HG03103 (cell line): ENCODE measurements at regions not wholly inside any gene's neighbourhood (a gene's known extent, or its start where the extent isn't known, plus 50 kb on each side); places are given as distances from the start of the nearest gene placed in this dataset.
"Not testable (repeated sequence)": the region's sequence is repeated elsewhere in the genome, so short reads cannot be mapped to it uniquely, and the experiment has no call there.

ENCODE experiments used
- ATAC-seq: cut with Tn5 transposase; IDR thresholded peaks from one replicate; pipeline ENCODE4 v1.9.1; 2021; ENCODE audit warnings: low read depth; ENCODE audit not compliant: unreplicated experiment

DNA sequence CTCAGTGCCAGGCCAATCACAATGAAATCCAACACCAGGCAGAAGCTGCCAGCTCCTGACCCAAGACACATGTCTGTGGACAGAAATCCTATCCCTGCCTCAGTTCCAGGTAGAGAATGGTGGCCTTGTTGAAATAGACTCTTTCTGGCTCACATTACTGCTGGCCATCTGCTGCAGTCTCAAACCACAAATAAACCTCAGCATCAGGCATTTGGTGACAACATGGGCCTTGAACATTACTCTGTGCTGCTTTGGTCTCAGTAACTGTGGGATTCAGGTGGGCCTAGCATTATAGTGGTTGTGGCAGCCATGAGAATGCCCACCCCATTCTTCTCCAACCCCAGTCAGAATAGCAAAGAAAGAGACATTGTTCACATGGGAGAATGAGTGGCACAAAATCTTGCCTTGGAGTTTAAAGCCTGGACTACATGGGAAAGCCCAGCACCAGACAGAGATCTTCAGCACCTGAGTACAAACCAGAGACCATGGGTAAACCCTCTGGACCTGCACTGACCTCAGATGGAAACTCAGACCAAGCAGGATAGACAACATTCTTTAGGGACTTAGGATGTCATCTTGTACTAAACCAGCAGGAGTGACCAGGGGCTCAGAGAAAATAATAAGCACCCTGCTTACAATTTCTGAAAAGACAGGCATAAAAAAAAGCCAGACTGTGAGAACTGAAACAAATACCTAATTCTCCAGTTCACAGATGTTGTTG, 50.4 kb upstream of the TRAM1L1 start:
- no peak for ATAC-seq

DNA sequence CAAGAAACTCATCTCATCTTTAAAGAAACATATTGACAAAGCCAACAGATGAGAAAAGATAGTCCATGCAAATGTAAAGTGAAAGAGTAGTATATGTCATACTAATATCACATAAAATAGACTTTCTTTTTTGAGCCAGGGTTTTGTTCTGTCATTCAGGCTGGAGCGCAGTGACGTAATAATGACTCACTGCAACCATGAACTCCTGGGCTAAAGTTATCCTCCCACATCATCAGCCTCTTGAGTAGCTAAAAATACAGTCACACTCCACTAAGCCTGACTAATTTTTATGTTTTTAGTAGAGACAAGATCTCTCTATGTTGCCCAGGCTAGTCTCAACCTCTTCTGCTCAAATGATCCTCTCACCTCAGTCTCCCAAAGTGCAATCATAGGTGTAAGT, 51.8 kb upstream of the TRAM1L1 start:
- no peak for ATAC-seq

DNA sequence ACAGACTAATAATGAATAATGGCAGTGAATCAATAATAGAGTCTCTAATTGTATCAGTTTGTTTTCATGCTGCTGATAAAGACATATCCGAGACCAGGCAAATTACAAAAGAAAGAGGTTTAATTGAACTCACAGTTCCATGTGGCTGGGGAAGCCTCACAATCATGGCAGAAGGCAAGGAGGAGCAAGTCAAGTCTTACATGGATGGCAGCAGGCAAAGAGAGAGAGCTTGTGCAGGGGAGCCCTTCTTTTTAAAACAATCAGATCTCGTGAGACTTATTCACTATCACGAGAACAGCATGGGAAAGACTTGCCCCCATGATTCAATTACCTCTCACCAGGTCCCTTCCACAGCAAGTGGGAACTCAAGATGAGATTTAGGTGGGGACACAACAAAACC, 53.4 kb upstream of the TRAM1L1 start:
- not testable (repeated sequence) for ATAC-seq

DNA sequence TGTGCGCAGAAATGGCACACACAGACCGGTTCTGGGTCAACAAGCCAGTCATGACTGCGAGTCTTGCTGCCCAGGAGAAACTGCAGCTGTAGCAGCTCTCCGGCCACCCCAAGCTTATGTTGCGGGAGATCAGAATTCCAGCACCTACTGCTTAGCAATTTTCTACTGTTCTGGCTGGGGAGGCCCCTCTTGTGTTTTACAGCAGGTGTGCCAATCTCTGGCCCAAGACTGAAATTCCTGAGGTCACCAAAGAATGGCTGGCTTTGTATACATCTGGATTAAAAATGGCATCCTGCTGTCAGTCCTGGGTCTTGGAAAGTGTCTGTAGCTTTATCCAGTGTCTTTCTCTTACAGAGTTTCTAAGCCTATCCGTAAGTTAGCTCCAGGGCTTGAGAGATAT, 68.9 kb upstream of the TRAM1L1 start:
- no peak for ATAC-seq

DNA sequence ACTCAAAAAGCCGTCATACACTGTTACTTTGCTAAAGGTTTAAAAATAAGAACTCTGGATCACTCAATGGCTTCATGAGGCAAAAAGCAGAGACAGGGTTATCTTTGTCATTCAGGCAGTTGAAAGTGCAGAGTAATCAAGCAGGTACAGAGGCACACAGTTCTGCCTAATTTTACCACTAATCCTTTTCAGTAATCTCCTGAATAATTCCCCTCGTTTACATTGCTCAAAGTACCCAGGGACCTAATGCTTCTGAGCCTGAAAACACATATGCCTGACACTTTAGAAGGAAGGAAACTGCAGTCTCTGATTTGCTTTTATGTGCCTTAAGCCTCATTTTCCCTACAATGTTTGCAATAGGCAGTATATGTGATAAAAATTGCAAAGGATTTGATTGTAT, 71.4 kb upstream of the TRAM1L1 start:
- no peak for ATAC-seq

DNA sequence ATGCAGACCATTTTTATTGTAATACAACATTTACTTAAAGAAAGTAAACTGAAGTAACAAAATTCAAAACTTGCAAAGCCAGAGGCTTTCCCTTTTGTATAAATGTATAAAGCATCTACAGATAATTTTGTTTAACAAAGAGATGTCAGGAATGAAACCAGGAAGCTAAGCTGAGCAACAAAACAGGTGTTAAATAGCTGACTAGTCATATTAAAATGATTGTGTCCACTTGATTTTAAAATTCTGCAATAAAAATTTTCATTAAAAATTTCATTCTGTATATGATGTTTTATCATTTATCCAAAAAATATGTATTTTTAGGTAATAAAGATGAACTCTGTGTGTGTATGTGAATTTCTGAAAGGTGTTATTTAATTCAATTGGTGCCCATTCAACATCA, 72.0 kb upstream of the TRAM1L1 start:
- ATAC-seq: no peak

DNA sequence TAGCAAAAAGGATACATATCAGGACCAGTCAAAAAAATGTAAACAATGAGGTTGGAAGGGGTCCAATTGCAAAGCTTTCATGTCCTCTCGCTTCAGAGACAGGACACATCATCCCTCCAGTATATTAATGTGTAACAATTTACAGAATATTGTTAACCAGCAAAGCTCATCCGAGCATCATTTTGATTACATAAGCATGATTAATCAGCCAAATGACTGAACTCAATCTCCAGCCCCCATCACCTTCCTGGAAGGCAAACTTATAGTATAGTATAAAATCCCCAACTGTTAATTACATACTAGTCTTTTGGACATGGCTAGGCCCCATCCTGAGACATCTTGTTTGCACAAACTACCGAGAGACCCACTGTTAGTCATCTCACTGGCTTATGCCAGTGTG, 77.6 kb upstream of the TRAM1L1 start:
- ATAC-seq: no peak

DNA sequence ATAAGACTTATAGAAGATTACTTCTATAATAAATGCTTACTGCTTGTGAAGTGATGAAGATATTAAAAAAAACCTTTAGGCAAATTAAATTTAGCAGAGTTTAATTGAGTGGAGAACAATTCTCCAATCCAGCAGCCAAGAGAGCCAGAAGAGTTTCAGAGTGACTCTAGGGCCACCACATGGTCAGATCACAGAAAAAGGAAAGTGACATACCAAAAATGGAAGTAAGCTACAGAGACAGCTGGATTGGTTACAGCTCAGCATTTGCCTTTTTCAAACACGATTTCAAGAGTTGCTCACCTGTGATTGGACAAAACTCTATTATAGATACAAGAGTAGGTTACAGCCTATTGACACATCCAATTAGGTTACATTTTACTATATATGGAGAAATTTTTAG, 79.0 kb upstream of the TRAM1L1 start:
- no peak for ATAC-seq

DNA sequence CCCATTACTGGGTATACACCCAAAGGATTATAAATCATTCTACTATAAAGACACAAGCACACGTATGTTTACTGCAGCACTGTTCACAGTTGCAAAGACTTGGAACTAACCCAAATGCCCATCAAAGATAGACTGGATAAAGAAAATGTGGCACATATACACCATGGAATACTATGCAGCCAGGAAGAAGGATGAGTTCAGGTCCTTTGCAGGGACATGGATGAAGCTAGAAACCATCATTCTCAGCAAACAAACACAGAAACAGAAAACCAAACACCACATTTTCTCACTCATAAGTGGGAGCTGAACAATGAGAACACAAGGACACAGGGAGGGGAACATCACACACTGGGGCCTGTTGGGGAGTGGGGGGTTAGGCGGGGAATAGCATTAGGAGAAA, 90.0 kb upstream of the TRAM1L1 start:
- not testable (repeated sequence) for ATAC-seq

DNA sequence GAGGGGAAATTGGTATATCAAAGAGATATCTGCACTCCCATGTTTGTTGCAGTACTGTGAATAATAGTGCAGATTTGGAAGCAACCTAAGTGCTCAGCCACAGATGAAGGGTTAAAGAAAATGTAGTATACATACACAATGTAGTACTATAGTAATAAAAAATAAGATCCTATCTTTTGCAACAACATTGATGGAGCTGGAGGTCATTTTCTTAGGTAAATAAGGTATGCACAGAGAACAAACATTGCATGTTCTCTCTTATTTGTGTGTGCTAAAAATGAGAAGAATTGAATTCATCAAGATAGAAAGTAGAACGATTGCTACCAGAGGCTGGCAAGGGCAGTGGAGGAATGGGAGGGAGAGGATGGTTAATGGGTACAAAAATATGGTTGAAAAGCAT, 117.9 kb upstream of the TRAM1L1 start:
- ATAC-seq: no peak

DNA sequence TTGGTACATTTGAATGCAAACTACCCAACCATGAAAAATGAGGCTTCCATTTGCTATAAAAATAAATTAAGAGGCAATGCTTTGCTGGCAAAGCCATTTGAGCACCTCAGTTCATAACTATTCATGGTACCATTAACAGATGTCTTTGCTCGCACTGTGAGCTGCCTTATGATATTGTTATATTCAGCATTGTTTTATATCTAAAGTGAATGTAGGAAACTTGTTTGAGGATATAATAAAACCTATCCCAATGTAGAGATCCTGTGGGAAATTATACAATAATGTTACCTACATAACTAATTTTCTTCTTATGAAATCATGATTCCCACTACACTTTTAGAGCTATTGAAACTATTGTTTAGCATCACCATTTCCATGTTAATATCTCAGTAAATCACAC, 125.2 kb upstream of the TRAM1L1 start:
- ATAC-seq: no peak

DNA sequence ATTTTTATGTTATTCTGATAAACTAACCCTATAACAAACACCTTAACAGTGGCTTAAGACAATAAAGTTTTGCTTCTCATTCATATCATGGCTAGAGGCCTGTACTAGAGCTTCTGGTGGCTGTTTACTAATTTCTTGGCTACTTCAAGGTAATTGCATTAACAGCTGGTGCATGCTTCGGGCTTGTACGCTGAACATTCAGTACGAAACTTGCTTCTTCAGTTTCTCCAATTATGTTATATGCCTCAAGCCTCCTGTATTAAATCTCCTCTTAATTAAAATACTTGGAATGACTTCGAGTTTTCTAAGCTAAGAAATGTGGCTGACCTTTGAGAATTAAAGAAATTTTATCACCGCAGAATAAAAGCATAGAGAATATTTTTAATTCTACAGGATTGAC, 138.9 kb upstream of the TRAM1L1 start:
- no peak for ATAC-seq

DNA sequence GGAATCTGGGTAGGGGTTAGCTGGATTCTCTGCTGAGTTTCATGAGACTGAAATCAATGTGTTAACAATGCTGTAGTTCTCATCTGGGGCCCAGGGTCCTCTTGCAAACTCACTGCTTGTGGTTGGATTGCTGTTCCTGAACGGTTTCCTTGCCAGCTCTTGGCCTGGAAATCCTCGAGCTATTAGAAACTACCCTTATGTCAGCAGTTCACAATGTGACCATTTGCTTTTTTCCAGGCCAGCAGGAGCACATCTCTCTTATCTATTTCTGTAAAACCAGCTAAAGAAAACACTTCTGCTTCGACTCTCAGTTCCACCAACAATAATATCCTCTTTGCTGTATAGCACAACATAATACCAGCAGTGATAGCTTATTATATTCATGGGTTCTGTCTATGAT, 140.1 kb upstream of the TRAM1L1 start:
- ATAC-seq: no peak

DNA sequence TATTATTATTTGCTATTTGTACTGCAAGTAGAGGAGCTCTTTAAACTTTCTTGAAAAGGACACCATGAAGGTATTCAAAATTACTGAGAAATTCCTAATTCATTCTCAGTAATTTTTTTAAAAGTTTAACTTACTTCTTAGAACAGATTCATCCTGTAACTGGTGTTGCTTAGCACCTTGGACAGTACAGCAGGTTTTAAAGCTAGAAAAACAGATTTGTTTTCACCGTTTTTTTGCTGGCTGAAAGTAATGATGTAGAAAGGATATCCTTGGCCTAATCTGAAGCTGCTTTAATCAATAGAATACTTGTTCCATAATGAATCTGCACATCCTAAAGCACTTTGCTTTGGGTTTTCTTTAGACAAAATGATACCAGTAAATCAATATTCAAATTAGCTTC, 142.5 kb upstream of the TRAM1L1 start:
- no peak for ATAC-seq

DNA sequence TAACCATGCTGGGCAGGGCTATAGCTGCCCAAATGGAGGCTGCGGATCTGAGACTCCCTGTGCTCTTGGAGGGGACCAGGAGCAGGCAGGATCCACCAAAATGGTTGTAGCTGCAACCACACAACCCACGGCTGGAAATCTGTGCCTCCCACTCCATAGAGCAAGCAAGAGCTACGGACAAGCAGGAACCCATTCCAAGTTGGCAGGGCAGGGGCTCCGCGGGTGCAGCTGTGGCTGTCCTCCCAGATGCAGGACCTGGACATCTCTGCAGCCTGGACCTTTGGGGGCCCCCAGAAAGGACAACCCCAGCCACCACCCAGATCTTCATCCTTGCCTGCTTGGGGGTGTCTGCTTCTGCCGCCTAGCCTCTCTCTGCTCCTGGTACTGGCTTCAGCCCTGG, 154.1 kb upstream of the TRAM1L1 start:
- ATAC-seq: no peak

DNA sequence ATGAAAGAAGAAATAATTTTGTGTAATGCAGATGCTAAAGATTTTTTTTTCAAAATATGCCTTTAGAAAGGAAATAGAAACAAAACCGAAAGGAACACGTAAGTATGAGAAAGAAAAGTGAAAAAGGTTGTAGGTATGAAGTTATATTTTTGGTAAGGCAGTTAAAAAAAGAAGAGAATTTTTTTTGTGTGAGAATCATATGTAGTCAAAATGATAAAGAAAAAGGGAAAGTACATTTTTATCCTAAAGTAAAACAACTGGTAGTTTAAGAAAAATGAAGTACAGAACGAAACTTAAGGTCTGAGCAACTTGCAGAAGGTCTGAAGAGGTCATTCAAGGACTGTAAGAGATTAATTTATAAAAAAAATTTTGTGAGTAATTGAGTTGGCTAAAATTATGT, 164.0 kb upstream of the TRAM1L1 start:
- peak; percentile 95 for ATAC-seq

DNA sequence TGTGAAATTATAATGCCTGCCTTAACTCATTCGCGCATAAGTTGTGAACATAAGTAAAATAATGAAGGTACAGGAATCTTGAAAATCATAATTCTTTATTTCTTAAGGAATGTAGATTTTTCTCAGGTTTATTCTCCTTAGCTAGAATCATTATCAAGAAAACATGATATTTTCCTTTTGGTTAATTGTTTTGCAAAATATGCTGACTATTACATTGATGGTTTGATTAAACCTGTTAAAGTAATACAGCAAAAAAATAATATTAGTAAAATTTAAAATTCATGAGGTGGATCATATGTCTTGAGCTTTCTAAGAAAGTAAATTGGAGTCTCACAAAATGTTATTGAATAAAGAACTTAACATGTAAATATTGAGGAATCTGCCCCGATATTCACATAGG, 178.7 kb upstream of the TRAM1L1 start:
- ATAC-seq: no peak

DNA sequence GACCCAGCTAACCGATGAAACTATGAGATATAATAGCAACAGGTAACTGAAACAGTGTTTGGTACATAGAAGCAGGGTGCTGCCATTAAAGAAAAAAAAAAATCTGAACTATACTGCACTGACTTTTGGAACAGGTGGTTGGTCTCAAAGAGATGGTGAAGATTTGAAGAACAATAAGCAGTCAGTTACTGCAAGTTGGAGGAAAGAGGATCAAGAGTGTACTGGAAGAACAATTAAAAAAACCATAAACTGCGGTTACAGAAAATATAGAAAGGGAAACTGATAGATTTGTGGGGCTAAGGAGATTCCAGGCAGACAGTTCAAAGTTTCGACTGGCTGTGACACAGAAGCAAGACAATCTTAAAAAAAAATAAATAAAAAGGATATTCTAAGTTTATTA, 181.9 kb upstream of the TRAM1L1 start:
- ATAC-seq: no peak

DNA sequence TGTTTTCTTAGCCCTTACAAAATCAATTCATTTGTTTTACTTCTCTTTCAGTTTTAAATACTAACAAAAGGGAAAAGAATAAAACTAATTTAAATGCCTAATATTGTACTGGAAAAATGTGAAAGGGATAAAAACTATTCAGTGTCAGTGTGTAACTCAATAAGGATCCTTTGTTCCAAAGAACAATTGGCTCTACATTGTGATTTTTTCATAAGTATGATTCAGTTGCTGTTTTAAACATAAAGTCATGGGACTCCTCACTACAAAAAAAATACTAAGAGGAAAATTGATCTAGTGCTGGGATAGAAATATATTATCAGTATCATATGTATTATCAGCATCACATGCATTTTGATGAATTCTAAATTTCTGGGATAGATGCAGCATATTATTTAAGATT, 199.4 kb upstream of the TRAM1L1 start:
- no peak for ATAC-seq

DNA sequence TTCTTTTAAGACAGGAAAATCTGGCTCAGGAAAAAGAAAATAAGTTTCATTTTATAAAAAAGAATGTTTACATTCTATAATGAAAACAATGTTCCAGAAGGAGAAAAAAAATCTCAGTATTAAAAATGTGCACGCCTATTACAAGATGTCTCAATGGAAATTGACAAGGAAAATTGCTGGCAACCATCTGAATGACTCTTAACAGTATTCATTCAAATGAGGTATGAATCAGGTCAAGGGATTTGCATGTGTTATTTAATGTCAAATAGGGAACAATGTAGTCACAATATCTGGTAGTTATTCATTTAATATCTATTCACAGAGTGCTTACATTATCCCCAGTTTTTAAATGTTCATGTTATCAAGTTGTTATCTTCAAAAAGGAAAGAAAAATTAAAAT, 208.4 kb upstream of the TRAM1L1 start:
- ATAC-seq: no peak

DNA sequence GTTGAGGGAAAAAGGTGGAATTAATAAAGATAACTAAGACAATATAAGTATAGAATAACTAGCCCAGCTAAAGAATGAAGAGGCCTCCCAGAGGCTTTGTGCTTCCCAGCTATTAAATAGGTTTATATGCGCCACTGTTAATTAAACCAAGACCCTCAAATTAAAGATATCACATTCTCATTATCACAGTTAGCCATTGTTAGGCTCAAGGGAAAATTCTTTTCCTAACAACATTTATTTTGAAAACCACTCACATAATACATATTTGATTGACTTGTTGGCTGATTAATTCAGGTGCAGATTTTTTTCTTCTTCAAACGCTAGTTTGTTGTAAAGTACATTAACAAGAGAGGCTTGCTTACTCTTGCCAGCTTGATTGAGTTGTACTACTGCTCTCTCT, 216.8 kb upstream of the TRAM1L1 start:
- no peak for ATAC-seq

DNA sequence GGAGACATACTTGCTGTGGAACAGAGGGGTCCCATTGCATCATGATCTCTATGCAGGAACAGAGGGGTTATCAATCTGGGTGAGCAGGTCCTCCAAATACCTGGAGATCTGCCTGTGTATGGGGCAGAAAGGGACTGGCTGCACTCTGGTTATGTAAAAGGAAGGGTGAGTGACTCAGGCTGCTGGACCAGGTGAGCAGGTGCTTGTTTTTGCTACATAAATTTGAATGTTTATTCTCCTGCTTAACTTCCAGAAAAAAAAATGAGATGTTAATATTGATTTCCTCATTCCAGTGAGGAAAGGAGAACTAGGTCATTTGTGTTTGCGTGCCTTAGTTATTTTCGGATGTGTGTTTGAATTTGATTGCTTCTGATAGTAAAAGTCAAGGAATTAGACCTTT, 225.8 kb upstream of the TRAM1L1 start:
- ATAC-seq: no peak

DNA sequence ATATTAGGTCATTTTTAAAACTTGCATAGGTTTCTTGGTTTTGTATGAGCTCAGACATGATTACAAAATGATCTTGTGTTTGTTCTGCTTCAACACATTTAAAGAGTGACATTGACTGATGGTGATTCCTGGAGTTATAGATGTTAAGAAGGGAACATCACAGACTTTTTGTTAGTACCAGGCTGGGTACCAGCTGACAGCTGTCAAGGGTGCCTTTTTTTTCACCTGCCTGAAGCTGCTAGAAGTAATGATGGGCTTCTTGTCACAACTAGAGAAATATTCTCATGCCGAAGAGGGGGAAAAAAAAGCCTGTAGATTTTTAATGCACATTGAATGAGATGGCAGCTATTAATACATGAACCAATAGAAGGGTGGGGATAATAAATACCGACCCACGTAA, 226.6 kb upstream of the TRAM1L1 start:
- ATAC-seq: no peak
